Fibroblast of villous mesenchyme (primary cell): ENCODE measurements at regions not wholly inside any gene's neighbourhood (a gene's known extent, or its start where the extent isn't known, plus 50 kb on each side); places are given as distances from the start of the nearest gene placed in this dataset.

Experiments used
- DNase-seq: peaks from one replicate; pipeline ENCODE4 v3.0.0-alpha.2; 2010; ENCODE audit warnings: low read depth
- H3K4me3 ChIP-seq: 2 replicates; pipeline ENCODE4 v1.5.1; 2011; ENCODE audit warnings: low read depth, mild to moderate bottlenecking, low read length
- TF ChIP-seq, protein P1 (sequence below): IDR thresholded peaks from 2 replicates; pipeline ENCODE4 v1.5.1; 2012; ENCODE audit warnings: low read depth, mild to moderate bottlenecking, low read length; ENCODE audit not compliant: insufficient read depth

DNA sequence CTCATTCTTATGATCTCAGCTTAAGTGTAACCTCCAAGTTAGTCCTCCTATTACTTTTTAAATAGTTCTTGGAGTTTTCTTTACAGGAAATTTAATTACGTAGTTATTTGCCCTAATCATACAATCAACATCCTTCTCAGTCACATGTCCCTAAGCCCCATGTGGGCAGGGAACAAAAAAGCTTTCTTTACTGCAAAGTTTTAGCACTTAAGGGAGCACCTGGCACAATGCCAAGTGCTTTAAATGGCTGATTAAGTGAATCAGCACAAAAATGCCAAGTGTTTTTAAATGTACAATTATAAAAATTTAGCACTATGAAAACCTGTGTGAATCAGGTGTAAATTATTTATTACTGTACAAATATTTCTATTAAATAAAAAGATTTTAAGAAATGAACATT lies 445.3 kb downstream of the C3orf38 start:
- DNase-seq = no peak
- H3K4me3 ChIP-seq = no peak overlapping the region
- TF ChIP-seq, protein P1, sequence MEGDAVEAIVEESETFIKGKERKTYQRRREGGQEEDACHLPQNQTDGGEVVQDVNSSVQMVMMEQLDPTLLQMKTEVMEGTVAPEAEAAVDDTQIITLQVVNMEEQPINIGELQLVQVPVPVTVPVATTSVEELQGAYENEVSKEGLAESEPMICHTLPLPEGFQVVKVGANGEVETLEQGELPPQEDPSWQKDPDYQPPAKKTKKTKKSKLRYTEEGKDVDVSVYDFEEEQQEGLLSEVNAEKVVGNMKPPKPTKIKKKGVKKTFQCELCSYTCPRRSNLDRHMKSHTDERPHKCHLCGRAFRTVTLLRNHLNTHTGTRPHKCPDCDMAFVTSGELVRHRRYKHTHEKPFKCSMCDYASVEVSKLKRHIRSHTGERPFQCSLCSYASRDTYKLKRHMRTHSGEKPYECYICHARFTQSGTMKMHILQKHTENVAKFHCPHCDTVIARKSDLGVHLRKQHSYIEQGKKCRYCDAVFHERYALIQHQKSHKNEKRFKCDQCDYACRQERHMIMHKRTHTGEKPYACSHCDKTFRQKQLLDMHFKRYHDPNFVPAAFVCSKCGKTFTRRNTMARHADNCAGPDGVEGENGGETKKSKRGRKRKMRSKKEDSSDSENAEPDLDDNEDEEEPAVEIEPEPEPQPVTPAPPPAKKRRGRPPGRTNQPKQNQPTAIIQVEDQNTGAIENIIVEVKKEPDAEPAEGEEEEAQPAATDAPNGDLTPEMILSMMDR = no peak

DNA sequence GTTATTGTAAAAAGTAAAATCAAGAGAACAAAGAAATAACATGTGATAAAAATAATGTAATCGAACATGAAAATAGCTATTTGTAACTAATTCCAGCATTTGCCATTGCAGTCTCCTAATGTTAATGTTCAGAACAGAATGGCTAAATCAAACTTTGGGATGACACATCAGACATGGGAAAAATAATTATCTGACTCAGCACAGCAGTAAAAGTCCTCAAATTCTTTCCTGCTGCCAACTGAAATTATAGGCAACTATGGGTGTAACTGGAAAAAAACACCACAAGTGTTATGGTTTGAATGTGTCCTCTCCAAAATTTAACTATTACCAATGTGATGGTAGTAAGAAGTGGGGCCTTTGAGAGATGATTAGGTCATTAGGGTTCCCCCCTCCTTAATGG lies 446.7 kb downstream of the C3orf38 start:
- DNase-seq = no peak

DNA sequence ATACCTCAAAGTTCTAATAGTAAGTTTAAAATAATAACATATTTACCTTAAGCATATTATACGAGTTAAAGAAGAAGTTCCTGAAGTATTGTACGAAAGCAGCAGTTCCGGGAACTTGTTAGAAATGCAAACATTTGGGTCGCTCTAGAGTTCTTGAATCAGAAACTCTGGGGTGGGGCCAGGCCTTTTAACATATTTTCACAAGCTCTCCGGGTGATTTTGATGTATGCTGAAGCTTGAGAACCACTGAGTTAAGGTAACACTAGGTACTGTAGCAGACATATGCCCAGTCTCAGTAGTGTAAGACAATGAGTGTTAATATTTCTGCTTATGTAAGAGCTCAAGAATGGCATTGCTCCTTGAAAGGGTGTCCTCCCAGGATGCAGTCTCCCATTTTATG lies 461.1 kb downstream of the C3orf38 start:
- DNase-seq = no peak
- TF ChIP-seq, protein P1 = no peak
- no peak overlapping the region for H3K4me3 ChIP-seq

More for the DNA sequence above, 446.7 kb downstream of the C3orf38 start:
- TF ChIP-seq, protein P1 = no peak
- H3K4me3 ChIP-seq = no peak overlapping the region

DNA sequence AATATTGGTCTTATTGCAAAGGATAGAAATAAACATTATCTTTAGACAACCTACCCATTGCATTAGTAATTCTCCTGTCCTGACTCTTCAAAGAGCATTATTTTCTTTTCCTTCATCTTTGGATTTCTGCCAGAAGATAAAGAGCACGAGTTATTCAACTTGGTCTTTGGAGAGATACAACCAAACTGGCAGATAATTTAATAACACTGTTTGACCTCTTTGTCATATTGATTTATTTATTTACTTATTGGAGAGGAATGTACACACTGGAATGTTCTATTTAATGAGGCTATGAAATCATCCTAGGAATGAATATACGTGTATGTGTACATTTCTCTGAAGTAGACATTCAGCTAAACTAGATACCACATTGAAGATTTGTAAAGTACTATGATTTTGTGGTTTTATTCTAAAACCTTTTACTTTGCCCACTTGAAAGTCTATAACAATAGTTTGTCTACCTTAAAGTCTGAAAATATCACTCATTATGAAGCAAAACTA lies 462.1 kb downstream of the C3orf38 start:
- DNase-seq = no peak
- TF ChIP-seq, protein P1 = no peak
- no peak overlapping the region for H3K4me3 ChIP-seq

DNA sequence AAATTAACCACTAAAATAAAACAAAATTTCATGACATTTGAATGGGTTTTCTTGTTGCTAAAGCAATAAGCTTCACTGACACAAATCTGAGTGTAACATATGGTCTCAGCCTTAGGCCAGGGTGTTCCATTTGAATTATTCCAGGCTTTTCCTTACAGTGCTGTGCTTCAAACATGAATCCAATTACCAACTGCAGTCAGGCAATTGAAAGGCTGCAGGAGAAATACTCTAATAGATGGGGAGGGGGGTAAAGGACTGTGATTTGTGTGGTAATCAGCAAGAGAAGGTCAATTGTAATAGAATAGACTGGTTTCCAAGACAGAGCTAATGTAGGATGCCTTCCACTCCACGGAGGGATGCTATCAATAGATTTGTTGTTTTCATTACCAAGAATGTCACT lies 466.7 kb downstream of the C3orf38 start:
- TF ChIP-seq, protein P1 = no peak
- H3K4me3 ChIP-seq = no peak overlapping the region
- no peak for DNase-seq

DNA sequence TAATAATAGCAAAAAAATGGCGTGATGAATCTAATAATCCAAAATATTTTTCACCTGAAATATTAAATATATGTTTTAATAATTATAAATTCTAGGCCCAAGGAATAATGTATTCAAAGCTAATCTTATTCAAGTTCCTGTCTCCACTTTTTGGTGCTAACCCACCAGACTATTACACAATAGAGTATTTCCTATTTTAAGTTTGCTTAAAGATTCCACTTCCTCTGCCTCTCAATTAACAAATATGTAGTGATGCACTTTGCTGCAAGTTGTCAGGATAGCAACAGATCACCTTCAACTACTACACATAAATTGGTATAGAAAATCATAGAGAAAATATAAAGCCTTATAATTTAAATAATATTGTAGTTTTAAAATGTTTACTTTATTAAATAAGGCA lies 467.5 kb downstream of the C3orf38 start:
- no peak for DNase-seq
- H3K4me3 ChIP-seq = no peak overlapping the region
- TF ChIP-seq, protein P1 = no peak

DNA sequence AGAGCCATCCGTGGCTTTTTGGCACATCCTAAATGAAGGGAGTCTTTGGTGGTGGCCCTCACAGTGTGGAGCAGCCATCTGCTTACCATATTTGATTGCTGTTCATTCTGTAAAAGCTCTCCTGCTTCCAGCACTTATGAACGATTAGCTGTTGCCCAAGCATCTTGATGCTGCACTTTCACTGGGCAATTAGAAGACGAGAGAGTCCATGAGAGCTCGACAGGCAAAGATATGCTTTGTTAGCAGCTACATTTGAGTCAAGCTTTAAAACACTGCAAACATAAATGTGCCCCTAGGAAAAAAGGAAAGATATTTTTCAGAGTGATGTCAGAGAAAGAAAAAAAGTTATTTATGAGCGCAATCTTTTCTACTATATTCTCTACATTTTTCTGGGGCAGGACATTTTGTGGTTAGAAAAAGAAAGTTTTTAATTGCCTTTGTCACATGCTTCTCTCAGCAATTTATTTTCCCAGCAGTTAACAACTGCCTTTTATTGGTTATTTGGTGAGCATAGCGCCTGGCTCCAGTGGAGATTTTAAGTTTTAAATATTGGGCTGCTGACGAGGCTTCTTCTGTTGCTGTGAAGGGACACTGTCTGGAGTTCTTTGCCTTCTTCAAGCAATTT lies 468.4 kb downstream of the C3orf38 start:
- no peak for DNase-seq
- TF ChIP-seq, protein P1 = no peak
- H3K4me3 ChIP-seq = no peak overlapping the region
